VCaP (cell line): ENCODE measurements at regions not wholly inside any gene's neighbourhood (a gene's known extent, or its start where the extent isn't known, plus 50 kb on each side); places are given as distances from the start of the nearest gene placed in this dataset.
"Not testable (repeated sequence)": the region's sequence is repeated elsewhere in the genome, so short reads cannot be mapped to it uniquely, and the experiment has no call there.

Experiments
- H3K27ac ChIP-seq: fragments of 450-650 bp; 2 replicates; pipeline ENCODE4 v1.5.1; 2017
- TF ChIP-seq, protein P1 (sequence below): fragments of 450-650 bp; conservative IDR thresholded peaks from 2 replicates; pipeline ENCODE4 v1.5.1; 2017; ENCODE audit warnings: mild to moderate bottlenecking, moderate library complexity

- TF ChIP-seq, protein P1, sequence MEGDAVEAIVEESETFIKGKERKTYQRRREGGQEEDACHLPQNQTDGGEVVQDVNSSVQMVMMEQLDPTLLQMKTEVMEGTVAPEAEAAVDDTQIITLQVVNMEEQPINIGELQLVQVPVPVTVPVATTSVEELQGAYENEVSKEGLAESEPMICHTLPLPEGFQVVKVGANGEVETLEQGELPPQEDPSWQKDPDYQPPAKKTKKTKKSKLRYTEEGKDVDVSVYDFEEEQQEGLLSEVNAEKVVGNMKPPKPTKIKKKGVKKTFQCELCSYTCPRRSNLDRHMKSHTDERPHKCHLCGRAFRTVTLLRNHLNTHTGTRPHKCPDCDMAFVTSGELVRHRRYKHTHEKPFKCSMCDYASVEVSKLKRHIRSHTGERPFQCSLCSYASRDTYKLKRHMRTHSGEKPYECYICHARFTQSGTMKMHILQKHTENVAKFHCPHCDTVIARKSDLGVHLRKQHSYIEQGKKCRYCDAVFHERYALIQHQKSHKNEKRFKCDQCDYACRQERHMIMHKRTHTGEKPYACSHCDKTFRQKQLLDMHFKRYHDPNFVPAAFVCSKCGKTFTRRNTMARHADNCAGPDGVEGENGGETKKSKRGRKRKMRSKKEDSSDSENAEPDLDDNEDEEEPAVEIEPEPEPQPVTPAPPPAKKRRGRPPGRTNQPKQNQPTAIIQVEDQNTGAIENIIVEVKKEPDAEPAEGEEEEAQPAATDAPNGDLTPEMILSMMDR: no peak
- H3K27ac ChIP-seq: no peak overlapping the region
Measured at GRCh38 chrX:77118686-77119085, 328.5 kb upstream of the FGF16 start.

DNA sequence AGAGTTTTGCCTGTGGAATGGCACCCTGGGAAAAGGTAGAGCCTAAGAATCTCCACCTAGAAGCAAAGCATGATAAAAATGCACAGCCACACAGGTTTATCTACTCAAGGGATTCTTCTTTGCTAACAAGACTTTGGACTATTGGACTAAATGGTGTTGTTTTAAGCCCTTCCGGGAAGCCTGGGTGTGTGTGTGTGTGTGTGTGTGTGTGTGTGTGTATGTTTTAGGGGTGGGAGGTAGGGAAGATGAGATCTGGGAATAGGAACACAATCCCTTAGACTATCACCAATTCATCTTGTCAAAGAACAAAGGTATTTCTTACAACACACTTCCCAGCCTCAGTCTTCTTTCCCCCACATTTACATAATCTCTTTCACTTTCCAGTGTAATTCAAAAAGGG, 327.5 kb upstream of the FGF16 start:
- no peak overlapping the region for H3K27ac ChIP-seq
- TF ChIP-seq, protein P1: no peak

GRCh38 chrX:77123917-77124316, 323.3 kb upstream of the FGF16 start:
- H3K27ac ChIP-seq: not testable (repeated sequence)

- H3K27ac ChIP-seq: not testable (repeated sequence)
Measured at GRCh38 chrX:77127571-77127970, 319.6 kb upstream of the FGF16 start.

DNA sequence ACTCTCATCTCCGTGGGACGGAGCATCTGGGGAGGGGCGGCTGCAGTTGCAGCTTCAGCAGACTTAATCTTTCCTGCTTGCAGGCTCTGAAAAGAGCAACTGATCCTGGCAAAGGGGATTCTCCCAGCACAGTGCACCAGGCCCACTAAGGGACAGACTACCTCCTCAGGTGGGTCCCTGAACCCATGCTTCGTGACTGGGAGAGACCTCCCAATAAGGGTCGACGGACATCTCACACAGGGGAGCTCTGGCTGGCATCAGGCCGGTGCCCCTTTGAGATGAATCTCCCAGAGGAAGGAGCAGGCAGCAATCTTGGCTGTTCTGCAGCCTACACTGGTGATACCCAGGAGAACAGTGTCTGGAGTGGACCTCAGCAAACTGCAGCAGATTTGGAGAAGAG, 303.3 kb upstream of the FGF16 start:
- H3K27ac ChIP-seq: no peak overlapping the region
- TF ChIP-seq, protein P1: no peak

- TF ChIP-seq, protein P1: no peak
- no peak overlapping the region for H3K27ac ChIP-seq
Measured at GRCh38 chrX:77160301-77160700, 286.9 kb upstream of the FGF16 start.

- H3K27ac ChIP-seq: no peak overlapping the region
- TF ChIP-seq, protein P1: no peak
Measured at GRCh38 chrX:77162777-77163176, 284.4 kb upstream of the FGF16 start.

DNA sequence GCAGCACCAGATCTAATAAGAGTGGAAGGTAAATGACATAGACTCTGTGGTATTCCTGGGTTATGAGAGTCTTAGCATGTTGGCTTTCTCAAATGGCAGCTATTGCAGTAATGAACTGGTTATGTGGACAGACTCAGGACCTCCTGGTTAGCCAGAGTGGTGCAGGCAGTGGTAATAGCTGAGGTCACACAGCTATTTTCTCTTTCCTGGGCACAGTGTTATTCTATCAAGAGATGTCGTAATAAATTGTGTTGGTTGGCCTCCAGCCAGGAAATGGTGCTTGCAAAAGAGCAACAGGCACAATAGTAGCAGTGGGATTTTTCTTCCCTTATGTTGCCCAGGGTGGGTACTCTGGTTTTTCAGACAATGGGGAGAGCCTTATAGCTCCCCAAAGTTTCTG, 279.2 kb upstream of the FGF16 start:
- TF ChIP-seq, protein P1: no peak
- no peak overlapping the region for H3K27ac ChIP-seq
